Kidney epithelial cell (primary cell): ENCODE measurements at regions not wholly inside any gene's neighbourhood (a gene's known extent, or its start where the extent isn't known, plus 50 kb on each side); places are given as distances from the start of the nearest gene placed in this dataset.

Experiments
- DNase-seq: peaks from one replicate; pipeline ENCODE4 v3.0.0-alpha.2; 2010; ENCODE audit warnings: low read depth
- H3K27me3 ChIP-seq: 2 replicates; pipeline ENCODE4 v1.6.0; 2011; ENCODE audit warnings: low read length; ENCODE audit not compliant: control insufficient read depth, insufficient read depth
- H3K36me3 ChIP-seq: 2 replicates; pipeline ENCODE4 v1.5.1; 2011; ENCODE audit warnings: low read length; ENCODE audit not compliant: control insufficient read depth, insufficient read depth
- H3K4me3 ChIP-seq: 2 replicates; pipeline ENCODE4 v1.5.1; 2011; ENCODE audit warnings: low read depth, mild to moderate bottlenecking, control low read depth, low read length
- CTCF ChIP-seq: IDR thresholded peaks from 2 replicates; pipeline ENCODE4 v1.5.1; 2011; ENCODE audit warnings: mild to moderate bottlenecking, moderate library complexity, low read length, control low read depth, inconsistent platforms; ENCODE audit not compliant: insufficient read depth, poor library complexity, severe bottlenecking

- no peak for DNase-seq
- no peaks in the 10 kb centered on the region for H3K36me3 ChIP-seq
- TF ChIP-seq CTCF, result no peak
- no peaks in the 10 kb centered on the region for H3K27me3 ChIP-seq
- H3K4me3 ChIP-seq, result no peak overlapping the region
Measured at GRCh38 chr9:129335464-129336129, 157.5 kb upstream of the IER5L start.

- peak; percentile 99 for DNase-seq
- TF ChIP-seq CTCF, result no peak
- no peaks in the 10 kb centered on the region for H3K27me3 ChIP-seq
- H3K36me3 ChIP-seq, result no peaks in the 10 kb centered on the region
- no peak overlapping the region for H3K4me3 ChIP-seq
Measured at GRCh38 chr9:129334105-129334935, 156.3 kb upstream of the IER5L start.

- no peak overlapping the region for H3K4me3 ChIP-seq
- no peak for DNase-seq
- no peak for TF ChIP-seq CTCF
- no peaks in the 10 kb centered on the region for H3K36me3 ChIP-seq
- no peaks in the 10 kb centered on the region for H3K27me3 ChIP-seq
Measured at GRCh38 chr9:129333617-129334104, 155.6 kb upstream of the IER5L start.

- Histone ChIP-seq H3K27me3 (no peaks in the 10 kb centered on the region), H3K36me3 (no peaks in the 10 kb centered on the region), H3K4me3 (no peak overlapping the region)
- DNase-seq, result no peak
- TF ChIP-seq CTCF, result no peak
Measured at GRCh38 chr9:129332581-129332980, 154.5 kb upstream of the IER5L start.

GRCh38 chr9:129331772-129332500, 153.9 kb upstream of the IER5L start:
- Histone ChIP-seq H3K27me3 (no peaks in the 10 kb centered on the region), H3K36me3 (no peaks in the 10 kb centered on the region), H3K4me3 (no peak overlapping the region)
- TF ChIP-seq CTCF, result no peak
- DNase-seq, result no peak
